OCI-LY3 (cell line): ENCODE measurements at regions not wholly inside any gene's neighbourhood (a gene's known extent, or its start where the extent isn't known, plus 50 kb on each side); places are given as distances from the start of the nearest gene placed in this dataset.

ENCODE experiments used
- H2AFZ ChIP-seq: fragments of 200-600, 300-600 bp; shearing (Covaris generic); 2 replicates; pipeline ENCODE4 v1.6.0; 2014; ENCODE audit warnings: antibody characterized with exemption, low read depth, low read length
- H3K27ac ChIP-seq: fragments of 200-600, 300-600 bp; sonication (generic); 2 replicates; pipeline ENCODE4 v1.5.1; 2014; ENCODE audit warnings: mild to moderate bottlenecking, low read length, moderate library complexity, mixed read lengths
- H3K27me3 ChIP-seq: fragments of 200-600, 300-600 bp; sonication (generic); 2 replicates; pipeline ENCODE4 v1.6.1; 2014; ENCODE audit warnings: low read depth, low read length, mixed read lengths
- H3K36me3 ChIP-seq: fragments of 200-600, 300-600 bp; sonication (generic); replicated peaks from 2 replicates; pipeline ENCODE3; 2014; ENCODE audit warnings: low read depth, low read length, mixed read lengths
- H3K4me1 ChIP-seq: fragments of 300-600, 200-600 bp; sonication (generic); 2 replicates; pipeline ENCODE4 v1.6.1; 2014; ENCODE audit warnings: low read length, mixed read lengths
- H3K4me2 ChIP-seq: fragments of 200-600, 300-600 bp; sonication (generic); 2 replicates; pipeline ENCODE4 v1.6.1; 2014; ENCODE audit warnings: low read length, mixed read lengths
- H3K4me3 ChIP-seq: fragments of 300-600, 200-600 bp; sonication (generic); 2 replicates; pipeline ENCODE4 v1.5.1; 2014; ENCODE audit warnings: antibody characterized with exemption, mild to moderate bottlenecking, low read length, moderate library complexity
- H3K79me2 ChIP-seq: fragments of 300-600, 200-600 bp; shearing (Covaris generic); 2 replicates; pipeline ENCODE4 v1.6.1; 2014; ENCODE audit warnings: mild to moderate bottlenecking, low read length, mixed read lengths
- H3K9ac ChIP-seq: fragments of 300-600, 200-600 bp; shearing (Covaris generic); 2 replicates; pipeline ENCODE4 v1.6.0; 2014; ENCODE audit warnings: mild to moderate bottlenecking, low read length, moderate library complexity
- H3K9me3 ChIP-seq: fragments of 200-600, 300-600 bp; shearing (Covaris generic); 2 replicates; pipeline ENCODE4 v1.6.1; 2014; ENCODE audit warnings: low read length, mixed read lengths; ENCODE audit not compliant: insufficient read depth
- H4K20me1 ChIP-seq: fragments of 200-600, 300-600 bp; sonication (generic); 2 replicates; pipeline ENCODE4 v1.6.1; 2016; ENCODE audit warnings: low read length, mixed read lengths; ENCODE audit not compliant: insufficient read depth
- CTCF ChIP-seq: fragments of 200-600, 300-600 bp; sonication (generic); IDR thresholded peaks from 2 replicates; pipeline ENCODE4 v1.5.1; 2014; ENCODE audit warnings: antibody characterized with exemption, low read length, low read depth
- EZH2phosphoT487 ChIP-seq: fragments of 200-600 bp; shearing (Covaris generic); IDR thresholded peaks from 2 replicates; pipeline ENCODE4 v1.6.1; 2018; ENCODE audit warnings: antibody characterized with exemption, mixed run types, low read depth

GRCh38 chr13:72657379-72657778 is 70.0 kb downstream of the MZT1 start:
- H3K36me3 ChIP-seq = no peaks in the 10 kb centered on the region
- no peak overlapping the region for H3K9ac ChIP-seq
- no peaks in the 10 kb centered on the region for H4K20me1 ChIP-seq
- TF ChIP-seq EZH2phosphoT487 (no peak), CTCF (no peak)
- H3K4me2 ChIP-seq = no peak overlapping the region
- H3K4me3 ChIP-seq = no peak overlapping the region
- no peaks in the 10 kb centered on the region for H3K79me2 ChIP-seq
- no peaks in the 10 kb centered on the region for H3K9me3 ChIP-seq
- no peaks in the 10 kb centered on the region for H3K27me3 ChIP-seq
- no peak overlapping the region for H3K27ac ChIP-seq
- H2AFZ ChIP-seq = no peak overlapping the region
- H3K4me1 ChIP-seq = no peaks in the 10 kb centered on the region

- Histone ChIP-seq H3K79me2 (no peaks in the 10 kb centered on the region), H3K4me1 (no peaks in the 10 kb centered on the region)
Observed at GRCh38 chr13:72656357-72656756, 71.1 kb downstream of the MZT1 start.

GRCh38 chr13:72653506-72653905 is 73.9 kb downstream of the MZT1 start:
- H3K4me3 ChIP-seq = no peak overlapping the region
- H3K4me2 ChIP-seq = no peak overlapping the region
- H3K4me1 ChIP-seq = peaks cover 4% of the 10 kb centered on the region
- no peaks in the 10 kb centered on the region for H3K27me3 ChIP-seq
- H3K79me2 ChIP-seq = no peaks in the 10 kb centered on the region
- no peaks in the 10 kb centered on the region for H3K36me3 ChIP-seq
- H3K27ac ChIP-seq = no peak overlapping the region
- no peaks in the 10 kb centered on the region for H3K9me3 ChIP-seq
- TF ChIP-seq EZH2phosphoT487 (no peak), CTCF (no peak)
- H3K9ac ChIP-seq = no peak overlapping the region
- no peaks in the 10 kb centered on the region for H4K20me1 ChIP-seq
- H2AFZ ChIP-seq = no peak overlapping the region

More at GRCh38 chr13:72656357-72656756, 71.1 kb downstream of the MZT1 start:
- TF ChIP-seq CTCF (no peak), EZH2phosphoT487 (no peak)
- Histone ChIP-seq H3K27ac (no peak overlapping the region), H3K4me2 (no peak overlapping the region), H2AFZ (no peak overlapping the region), H3K4me3 (no peak overlapping the region), H4K20me1 (no peaks in the 10 kb centered on the region), H3K36me3 (no peaks in the 10 kb centered on the region), H3K9me3 (no peaks in the 10 kb centered on the region), H3K9ac (no peak overlapping the region), H3K27me3 (no peaks in the 10 kb centered on the region)

GRCh38 chr13:72652681-72653080 is 74.7 kb downstream of the MZT1 start:
- Histone ChIP-seq H3K36me3 (no peaks in the 10 kb centered on the region), H2AFZ (no peak overlapping the region), H3K4me2 (no peak overlapping the region), H3K27me3 (no peaks in the 10 kb centered on the region), H3K9me3 (no peaks in the 10 kb centered on the region), H3K9ac (no peak overlapping the region), H3K4me1 (peaks cover 4% of the 10 kb centered on the region), H3K79me2 (no peaks in the 10 kb centered on the region), H4K20me1 (no peaks in the 10 kb centered on the region), H3K27ac (no peak overlapping the region), H3K4me3 (no peak overlapping the region)
- TF ChIP-seq CTCF (no peak), EZH2phosphoT487 (no peak)
